T-helper 22 cell (primary cell): ENCODE measurements at regions not wholly inside any gene's neighbourhood (a gene's known extent, or its start where the extent isn't known, plus 50 kb on each side); places are given as distances from the start of the nearest gene placed in this dataset.
"Not testable (repeated sequence)": the region's sequence is repeated elsewhere in the genome, so short reads cannot be mapped to it uniquely, and the experiment has no call there.

Experiments used
- DNase-seq: peaks from one replicate; pipeline ENCODE4 v3.0.0-alpha.2; 2020; ENCODE audit warnings: low read depth

DNA sequence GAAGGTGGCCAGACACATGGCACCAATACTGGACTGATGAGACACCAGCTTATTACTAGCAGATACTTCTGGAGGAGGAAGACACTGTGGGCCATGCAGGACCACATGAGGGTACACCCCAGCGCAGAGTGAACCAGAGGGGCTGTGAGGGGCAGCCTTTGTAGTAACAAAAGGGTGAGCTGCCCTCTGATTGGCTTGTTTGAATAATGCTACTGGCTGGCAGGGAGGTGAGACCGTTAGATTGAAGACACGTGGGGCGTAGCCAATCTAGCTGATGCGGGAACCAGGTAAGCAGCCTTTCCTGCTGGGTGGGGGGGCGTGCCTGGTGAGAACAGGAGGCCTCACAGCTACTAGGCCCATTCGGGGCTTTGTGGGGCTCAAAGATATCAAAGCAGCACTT is 102.8 kb upstream of the SEC14L1 start:
- DNase-seq: no peak

GRCh38 chr17:77038884-77039555 is 101.7 kb upstream of the SEC14L1 start:
- no peak for DNase-seq

DNA sequence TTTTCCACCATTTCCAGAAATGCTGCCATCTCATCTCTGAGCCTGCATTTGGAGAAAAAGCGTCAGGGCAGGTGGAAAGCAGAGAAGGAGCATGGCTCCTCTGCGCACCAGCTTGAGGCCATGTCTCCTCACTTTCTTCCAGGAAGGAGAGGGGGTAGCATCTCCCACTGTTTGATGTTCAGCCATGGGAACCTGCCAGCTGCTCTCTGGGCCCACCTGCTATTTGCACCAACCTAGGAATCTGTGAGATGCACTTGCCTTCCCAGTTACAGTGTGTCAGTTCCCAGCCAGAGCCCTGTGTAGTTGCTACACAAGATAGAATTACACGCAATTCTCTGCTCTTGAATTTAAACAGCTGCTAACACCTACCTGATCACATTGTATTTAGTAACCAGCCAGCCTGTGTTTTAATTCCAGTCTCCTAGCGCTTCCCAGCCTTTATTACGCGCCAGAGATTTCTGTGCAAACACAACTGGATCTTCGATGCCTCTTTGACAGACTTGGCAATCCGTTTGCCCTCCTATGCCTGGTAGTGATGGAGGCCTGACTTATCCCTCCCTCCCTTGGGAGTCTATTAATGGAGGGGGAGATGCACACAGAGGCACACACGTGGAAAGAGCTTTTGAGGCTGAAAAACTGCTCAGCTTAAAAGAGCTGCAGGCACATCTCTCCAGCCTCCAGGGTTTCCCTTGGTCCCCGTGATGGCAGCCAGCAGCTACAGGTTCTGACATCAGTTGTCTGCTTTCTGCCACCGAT is 98.1 kb upstream of the SEC14L1 start:
- DNase-seq: no peak

- no peak for DNase-seq
Measured at GRCh38 chr17:77045441-77046041, 95.2 kb upstream of the SEC14L1 start.

DNA sequence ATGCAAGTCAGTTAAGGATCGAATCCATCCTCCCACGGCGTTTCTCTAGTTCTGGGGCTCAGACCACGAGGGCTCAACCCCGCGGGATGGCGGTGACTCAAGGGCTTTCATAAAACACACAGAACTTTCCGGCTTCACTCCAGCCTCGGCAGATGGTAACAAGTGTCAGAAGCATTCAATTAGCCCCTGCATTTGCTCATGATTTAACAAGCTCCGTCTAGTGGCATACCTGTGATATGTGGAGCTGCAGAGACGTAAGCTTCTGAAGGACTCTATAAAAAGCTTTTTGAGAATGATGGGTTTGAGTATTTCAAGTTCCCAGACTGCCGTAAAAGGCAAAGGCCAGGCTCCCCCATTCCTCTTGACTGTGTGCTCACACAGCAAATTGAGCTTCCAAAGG is 91.3 kb upstream of the SEC14L1 start:
- no peak for DNase-seq

GRCh38 chr17:77050901-77051300 is 89.9 kb upstream of the SEC14L1 start:
- DNase-seq: not testable (repeated sequence)

- no peak for DNase-seq
Measured at GRCh38 chr17:77054936-77055335, 85.8 kb upstream of the SEC14L1 start.

DNA sequence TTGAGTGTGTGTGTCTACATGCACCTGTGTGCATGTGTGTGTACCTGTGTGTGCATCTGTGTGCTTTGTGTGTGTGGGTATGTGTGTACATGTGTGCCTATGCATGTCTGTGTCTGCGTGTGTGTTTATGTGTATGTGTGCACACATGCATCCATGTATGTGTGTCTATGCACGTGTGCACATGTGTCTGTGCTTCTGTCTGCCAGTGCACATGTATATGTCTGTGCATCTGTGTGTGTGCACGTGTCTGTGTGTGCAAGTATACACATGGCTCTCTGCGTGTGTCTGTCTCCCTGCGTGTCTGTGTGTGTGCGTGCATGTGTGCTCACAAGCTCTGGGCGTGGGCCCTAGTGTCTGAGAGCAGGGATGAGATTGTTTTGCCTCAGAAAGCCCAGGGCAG is 85.3 kb upstream of the SEC14L1 start:
- DNase-seq: no peak

DNA sequence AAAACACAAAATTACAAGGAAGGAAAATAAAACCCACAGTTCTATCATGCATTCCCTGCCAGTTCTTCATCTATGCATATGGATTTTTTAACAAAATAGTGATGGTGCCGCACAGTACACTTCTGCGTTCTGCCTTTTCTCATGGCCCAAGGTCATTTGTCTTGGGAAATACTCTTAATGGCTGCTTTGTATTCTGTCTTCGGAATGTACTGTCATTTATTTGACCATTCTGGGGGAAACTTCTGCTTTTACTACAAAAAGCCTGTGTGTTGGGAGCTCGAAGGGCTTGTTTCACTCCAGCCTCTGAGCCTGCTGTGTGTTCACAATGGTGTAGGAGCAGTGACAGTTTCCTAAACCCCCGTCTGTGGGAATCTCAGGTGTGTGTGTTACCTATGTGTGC is 82.8 kb upstream of the SEC14L1 start:
- no peak for DNase-seq

GRCh38 chr17:77061669-77062068 is 79.1 kb upstream of the SEC14L1 start:
- no peak for DNase-seq

- DNase-seq: no peak
Measured at GRCh38 chr17:77064598-77064997, 76.2 kb upstream of the SEC14L1 start.

- DNase-seq: no peak
Measured at GRCh38 chr17:77066165-77066564, 74.6 kb upstream of the SEC14L1 start.

DNA sequence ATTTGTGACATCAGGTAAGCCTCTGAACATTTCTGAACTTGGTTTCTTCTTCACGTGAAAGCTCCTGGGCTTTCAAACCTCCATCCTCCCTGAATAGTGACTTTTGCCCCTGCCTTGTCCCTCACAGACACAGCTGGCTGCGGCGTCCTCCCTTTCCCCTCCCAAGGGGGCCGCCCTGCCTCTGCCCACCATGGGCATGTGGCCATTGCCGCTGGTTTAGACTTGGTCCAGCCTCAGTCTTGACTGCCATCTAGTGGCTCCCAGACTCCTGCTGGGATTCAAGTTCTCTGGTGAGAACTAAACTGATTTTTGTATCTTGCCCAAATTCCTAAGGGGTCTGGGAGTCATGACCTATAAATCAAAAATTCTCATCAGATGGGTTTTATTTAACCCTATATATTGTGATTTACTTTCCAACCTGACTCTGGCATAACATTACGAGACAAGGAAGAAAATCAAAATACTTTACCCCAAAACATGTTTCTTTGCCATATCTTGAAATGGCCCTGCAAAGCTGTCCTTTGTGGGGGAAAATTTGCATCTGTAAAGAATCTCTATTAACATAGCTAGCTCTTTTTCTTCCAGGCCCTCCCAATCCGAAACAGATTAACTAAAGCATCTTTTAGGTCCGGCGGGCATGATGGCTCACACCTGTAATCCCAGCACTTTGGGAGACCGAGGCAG is 73.9 kb upstream of the SEC14L1 start:
- peak; percentile 13 for DNase-seq

DNA sequence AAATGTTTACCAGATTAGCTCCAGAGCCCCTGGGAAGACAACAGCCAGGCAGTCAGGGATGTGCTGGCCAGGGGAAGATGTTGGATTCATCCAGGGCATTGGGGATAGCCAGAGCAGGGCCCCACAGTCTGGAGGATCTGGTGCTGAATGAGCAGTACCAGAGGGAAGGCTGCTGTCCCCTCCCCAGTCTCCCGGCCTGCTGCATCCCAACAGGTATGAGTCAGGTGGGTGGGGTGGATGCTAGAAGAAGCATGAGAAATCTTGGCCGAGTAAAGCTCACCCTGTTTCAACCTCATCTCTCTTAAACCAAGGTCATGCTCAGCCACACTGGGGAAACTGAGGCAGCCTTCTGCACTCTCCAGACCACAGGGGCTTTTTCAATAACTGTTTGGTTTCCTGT is 71.9 kb upstream of the SEC14L1 start:
- no peak for DNase-seq

- no peak for DNase-seq
Measured at GRCh38 chr17:77070888-77071279, 69.9 kb upstream of the SEC14L1 start.

GRCh38 chr17:77071925-77072490 is 68.8 kb upstream of the SEC14L1 start:
- DNase-seq: no peak

GRCh38 chr17:77072670-77073069 is 68.1 kb upstream of the SEC14L1 start:
- no peak for DNase-seq

DNA sequence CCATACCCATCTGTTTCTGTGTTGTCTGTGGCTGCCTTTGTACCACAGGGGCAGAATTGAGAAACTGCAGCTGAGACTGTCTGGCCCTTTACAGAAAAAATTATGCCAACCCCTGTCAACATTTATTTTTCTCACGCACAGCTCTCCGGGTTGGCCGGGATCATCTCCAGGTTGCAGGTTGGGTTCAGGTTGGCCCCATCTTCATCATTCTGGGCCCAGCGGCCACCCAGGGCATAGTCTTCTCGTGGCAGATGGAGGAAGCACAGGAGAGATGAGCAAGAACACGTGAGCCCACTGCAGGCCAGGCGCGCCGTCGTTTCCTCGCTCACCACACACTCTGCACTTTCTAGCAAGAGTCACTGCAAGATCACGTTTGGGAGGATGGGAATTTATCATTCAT is 66.1 kb upstream of the SEC14L1 start:
- DNase-seq: no peak

- no peak for DNase-seq
Measured at GRCh38 chr17:77076124-77076830, 64.5 kb upstream of the SEC14L1 start.

- DNase-seq: no peak
Measured at GRCh38 chr17:77083531-77083930, 57.2 kb upstream of the SEC14L1 start.

DNA sequence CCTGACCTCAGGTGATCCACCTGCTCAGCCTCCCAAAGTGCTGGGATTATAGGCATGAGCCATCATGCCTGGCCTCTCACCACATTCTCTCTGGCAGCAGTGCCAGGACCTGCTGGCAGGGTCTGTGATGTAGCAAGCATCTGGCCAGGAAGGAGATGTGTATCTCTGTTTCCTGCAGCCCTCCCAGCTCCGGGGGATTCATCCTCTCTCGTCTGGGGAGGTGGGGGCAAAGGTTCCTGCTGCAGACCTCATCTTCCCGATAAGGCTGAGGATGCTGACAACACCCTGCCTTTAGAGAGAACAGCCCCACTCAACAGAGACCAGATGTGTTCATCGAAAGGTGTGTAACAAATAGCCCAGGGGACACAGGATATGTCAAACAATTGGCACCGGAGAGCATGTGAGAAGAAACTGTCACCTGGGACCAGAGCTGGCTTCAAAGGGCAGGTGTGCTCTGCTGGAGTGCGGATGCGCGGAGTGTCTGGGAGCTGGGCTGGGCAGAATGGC is 54.8 kb upstream of the SEC14L1 start:
- DNase-seq: no peak
